Nephron (organoid): ENCODE measurements at regions not wholly inside any gene's neighbourhood (a gene's known extent, or its start where the extent isn't known, plus 50 kb on each side); places are given as distances from the start of the nearest gene placed in this dataset.

Experiments used
- H3K27ac Mint-ChIP-seq, 3 experiments: 2 replicates each; pipeline ENCODE4 v1.8.0; 2020; ENCODE audit warnings: mixed read lengths in 3 of 3, mild to moderate bottlenecking in 2 of 3, moderate library complexity in 1 of 3
- H3K27me3 Mint-ChIP-seq: 2 replicates; pipeline ENCODE4 v1.8.0; 2021; ENCODE audit warnings: low read depth, mild to moderate bottlenecking, moderate library complexity, mixed read lengths
- H3K36me3 Mint-ChIP-seq: 2 replicates; pipeline ENCODE4 v1.8.0; 2020; ENCODE audit warnings: low read depth, mixed read lengths
- H3K4me1 Mint-ChIP-seq: 2 replicates; pipeline ENCODE4 v1.8.0; 2020; ENCODE audit warnings: mixed read lengths
- H3K4me3 Mint-ChIP-seq, 3 experiments: 2 replicates each; pipeline ENCODE4 v1.8.0; 2020; ENCODE audit warnings: mild to moderate bottlenecking in 3 of 3, mixed read lengths in 3 of 3, moderate library complexity in 2 of 3
- H3K9me3 Mint-ChIP-seq: 2 replicates; pipeline ENCODE4 v1.8.0; 2020; ENCODE audit warnings: mixed read lengths
- CTCF ChIP-seq, 3 experiments: fragments of 200-600 bp; sonication (generic); IDR thresholded peaks; one replicate each; pipeline ENCODE4 v1.5.0; 2021; ENCODE audit warnings: antibody characterized with exemption in 3 of 3; ENCODE audit not compliant: unreplicated experiment in 3 of 3

DNA sequence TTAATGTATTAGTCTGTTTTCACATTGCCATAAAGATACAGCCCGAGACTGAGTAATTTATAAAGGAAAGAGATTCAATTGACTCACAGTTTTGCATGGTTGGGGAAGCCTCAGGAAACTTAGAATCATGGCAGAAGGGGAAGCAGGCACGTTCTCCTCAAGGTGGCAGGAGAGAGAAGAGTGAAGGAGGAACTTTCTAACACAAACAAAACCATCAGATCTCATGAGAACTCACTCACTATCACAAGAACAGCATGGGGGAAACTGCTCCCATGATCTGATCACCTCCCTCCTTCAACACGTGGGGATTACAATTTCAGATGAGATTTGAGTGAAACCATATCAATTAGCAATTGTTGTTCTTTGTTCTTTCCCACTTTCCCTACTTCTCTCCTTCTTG lies 689.0 kb upstream of the SLITRK1 start:
- H3K4me3 Mint-ChIP-seq: no peak overlapping the region
- H3K9me3 Mint-ChIP-seq: no peaks in the 10 kb centered on the region
- TF ChIP-seq CTCF (IDR thresholded peaks at IDR 0.05; ENCODE audit: unreplicated experiment in 3 of 3): no peak
- no peaks in the 10 kb centered on the region for H3K27me3 Mint-ChIP-seq
- H3K36me3 Mint-ChIP-seq: no peaks in the 10 kb centered on the region
- H3K27ac Mint-ChIP-seq: no peak overlapping the region
- H3K4me1 Mint-ChIP-seq: peaks cover 6% of the 10 kb centered on the region

DNA sequence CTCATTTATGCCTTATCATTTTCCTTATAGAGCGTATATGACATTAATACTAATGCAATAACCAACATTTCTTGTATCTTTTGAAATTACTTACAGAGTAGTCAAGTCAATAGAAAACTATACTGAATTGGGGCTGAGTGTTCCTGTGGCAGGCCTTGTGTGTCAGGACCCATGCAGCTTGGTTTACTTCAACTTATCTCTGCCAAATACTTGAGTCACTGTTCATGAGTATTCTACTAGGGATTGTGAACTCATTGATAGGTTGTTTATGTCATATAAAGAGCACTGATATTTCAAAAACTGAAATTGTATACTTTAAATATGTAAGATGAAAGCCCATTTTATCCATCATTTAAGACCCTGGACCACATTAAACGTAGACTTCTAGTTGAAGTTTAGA lies 688.6 kb upstream of the SLITRK1 start:
- H3K4me1 Mint-ChIP-seq: peaks cover 6% of the 10 kb centered on the region
- no peaks in the 10 kb centered on the region for H3K9me3 Mint-ChIP-seq
- H3K36me3 Mint-ChIP-seq: no peaks in the 10 kb centered on the region
- no peak for TF ChIP-seq CTCF (IDR thresholded peaks at IDR 0.05; ENCODE audit: unreplicated experiment in 3 of 3)
- no peaks in the 10 kb centered on the region for H3K27me3 Mint-ChIP-seq
- H3K4me3 Mint-ChIP-seq: no peak overlapping the region
- no peak overlapping the region for H3K27ac Mint-ChIP-seq

GRCh38 chr13:84569366-84569765 lies 687.1 kb upstream of the SLITRK1 start:
- Mint-ChIP-seq H3K9me3 (no peaks in the 10 kb centered on the region), H3K36me3 (no peaks in the 10 kb centered on the region), H3K4me3 (no peak overlapping the region), H3K27me3 (no peaks in the 10 kb centered on the region), H3K4me1 (peaks cover 6% of the 10 kb centered on the region), H3K27ac (no peak overlapping the region)
- no peak for TF ChIP-seq CTCF (IDR thresholded peaks at IDR 0.05; ENCODE audit: unreplicated experiment in 3 of 3)

GRCh38 chr13:84567848-84568247 lies 685.6 kb upstream of the SLITRK1 start:
- Mint-ChIP-seq H3K27ac (no peak overlapping the region), H3K9me3 (no peaks in the 10 kb centered on the region), H3K4me1 (peaks cover 6% of the 10 kb centered on the region), H3K4me3 (no peak overlapping the region), H3K27me3 (no peaks in the 10 kb centered on the region), H3K36me3 (no peaks in the 10 kb centered on the region)
- TF ChIP-seq CTCF (IDR thresholded peaks at IDR 0.05; ENCODE audit: unreplicated experiment in 3 of 3): no peak

- H3K9me3 Mint-ChIP-seq: peaks cover under 1% of the 10 kb centered on the region
- H3K27ac Mint-ChIP-seq: peak overlapping the region in 1 of 3 experiments; percentile 42
- no peak overlapping the region for H3K4me3 Mint-ChIP-seq
- H3K4me1 Mint-ChIP-seq: peaks cover 6% of the 10 kb centered on the region
- no peaks in the 10 kb centered on the region for H3K36me3 Mint-ChIP-seq
- TF ChIP-seq CTCF (IDR thresholded peaks at IDR 0.05; ENCODE audit: unreplicated experiment in 3 of 3): no peak
- H3K27me3 Mint-ChIP-seq: no peaks in the 10 kb centered on the region
Measured at GRCh38 chr13:84566780-84567179, 684.5 kb upstream of the SLITRK1 start.

DNA sequence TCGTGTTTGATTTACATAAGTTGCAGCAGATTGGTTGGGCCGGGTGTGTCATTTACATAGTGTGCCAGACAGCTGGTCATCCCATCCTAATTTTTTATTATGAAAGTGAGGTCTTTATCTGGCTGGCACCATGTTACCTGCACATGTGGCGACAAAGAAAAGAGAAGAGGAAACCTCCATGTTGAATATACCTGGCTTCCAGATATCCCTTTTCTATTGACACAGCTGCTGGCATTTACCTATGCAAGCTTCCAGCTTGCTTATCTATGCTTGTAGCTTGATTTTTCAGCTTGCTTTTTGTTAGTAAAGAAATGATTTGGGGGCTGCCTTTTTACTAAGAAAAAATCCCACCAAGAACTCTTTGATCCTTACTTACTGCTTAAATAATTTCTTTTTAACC lies 681.3 kb upstream of the SLITRK1 start:
- H3K4me1 Mint-ChIP-seq: peaks cover 6% of the 10 kb centered on the region
- H3K27me3 Mint-ChIP-seq: no peaks in the 10 kb centered on the region
- no peak for TF ChIP-seq CTCF (IDR thresholded peaks at IDR 0.05; ENCODE audit: unreplicated experiment in 3 of 3)
- H3K4me3 Mint-ChIP-seq: no peak overlapping the region
- H3K27ac Mint-ChIP-seq: no peak overlapping the region
- no peaks in the 10 kb centered on the region for H3K36me3 Mint-ChIP-seq
- H3K9me3 Mint-ChIP-seq: peaks cover 8% of the 10 kb centered on the region
